Caco-2 (cell line): ENCODE measurements at regions not wholly inside any gene's neighbourhood (a gene's known extent, or its start where the extent isn't known, plus 50 kb on each side); places are given as distances from the start of the nearest gene placed in this dataset.

Experiments used
- BruUV-seq: library from RNA; stranded (reverse); fragments of 400-500 nt; replicated peaks from 2 replicates; lab custom pipeline; 2021; lab: Mats Ljungman, UMichigan
- CTCF ChIA-PET: fragments of 300-600 bp; sonication (Branson Sonifier 250); formaldehyde crosslinking; loops from one replicate; lab custom pipeline; 2022; ENCODE audit warnings: antibody characterized with exemption; lab: Charles Lee
- POLR2A ChIA-PET: fragments of 300-600 bp; sonication (Branson Sonifier 250); formaldehyde crosslinking; loops from one replicate; lab custom pipeline; 2022; ENCODE audit warnings: antibody characterized with exemption; lab: Charles Lee
- DNase-seq, 2 experiments: peaks; one replicate each; pipeline versions ENCODE4 v3.0.0 to v3.0.0-alpha.2; 2020 to 2022
- H3K27me3 ChIP-seq: replicated peaks from 2 replicates; pipeline ENCODE4 v1.6.0; 2011; ENCODE audit warnings: low read length; ENCODE audit not compliant: control insufficient read depth, insufficient read depth
- H3K36me3 ChIP-seq: 2 replicates; pipeline ENCODE4 v1.5.1; 2011; ENCODE audit warnings: low read length; ENCODE audit not compliant: control insufficient read depth, insufficient read depth
- H3K4me1 ChIP-seq: fragments of 250-450 bp; sonication (Bioruptor Pico); 2 replicates; pipeline ENCODE4 v1.5.1; 2020; ENCODE audit warnings: mild to moderate bottlenecking
- H3K4me3 ChIP-seq: 2 replicates; pipeline ENCODE4 v1.5.1; 2011; ENCODE audit warnings: low read depth, mild to moderate bottlenecking, control low read depth, low read length
- H3K9me3 ChIP-seq: fragments of 250-450 bp; sonication (Bioruptor Pico); 2 replicates; pipeline ENCODE4 v1.5.1; 2020; ENCODE audit warnings: mild to moderate bottlenecking, moderate library complexity
- H3K27ac Mint-ChIP-seq: one replicate; pipeline ENCODE4 v1.8.0; 2022; ENCODE audit warnings: mixed read lengths; ENCODE audit not compliant: unreplicated experiment
- H3K27me3 Mint-ChIP-seq: one replicate; pipeline ENCODE4 v1.8.0; 2022; ENCODE audit warnings: mixed read lengths; ENCODE audit not compliant: insufficient read depth, unreplicated experiment
- H3K36me3 Mint-ChIP-seq: one replicate; pipeline ENCODE4 v1.8.0; 2022; ENCODE audit warnings: mild to moderate bottlenecking, mixed read lengths; ENCODE audit not compliant: insufficient read depth, unreplicated experiment
- H3K4me1 Mint-ChIP-seq: one replicate; pipeline ENCODE4 v1.8.0; 2022; ENCODE audit warnings: low read depth, mixed read lengths; ENCODE audit not compliant: unreplicated experiment
- H3K4me3 Mint-ChIP-seq: one replicate; pipeline ENCODE4 v1.8.0; 2022; ENCODE audit warnings: mild to moderate bottlenecking, moderate library complexity, mixed read lengths; ENCODE audit not compliant: unreplicated experiment
- H3K9me3 Mint-ChIP-seq: one replicate; pipeline ENCODE4 v1.8.0; 2022; ENCODE audit warnings: mixed read lengths; ENCODE audit not compliant: unreplicated experiment
- CTCF ChIP-seq, 2 experiments: fragments of 200-600 bp in 1 of 2; IDR thresholded peaks; 1 replicate in 1 of 2; 2 replicates in 1 of 2; pipeline versions ENCODE4 v1.5.1 to v1.8.0; 2011 to 2022; ENCODE audit warnings: antibody characterized with exemption in 1 of 2, control low read depth in 1 of 2, inconsistent platforms in 1 of 2, low read depth in 1 of 2, low read length in 1 of 2, mild to moderate bottlenecking in 1 of 2, moderate library complexity in 1 of 2; ENCODE audit not compliant: insufficient read depth in 1 of 2, severe bottlenecking in 1 of 2, unreplicated experiment in 1 of 2
- intact Hi-C: fragments of 100-400 bp; cut with micrococcal nuclease; formaldehyde crosslinking; loops from one replicate; pipeline ENCODE4 v1.10.0; 2022; ENCODE audit not compliant: unreplicated experiment

GRCh38 chr18:76736309-76736708 is 86.0 kb upstream of the ZNF236 start:
- DNase-seq = no peak
- no peak overlapping the region for H3K4me3 ChIP-seq
- no peak for TF ChIP-seq CTCF (IDR thresholded peaks at IDR 0.05; ENCODE audit: insufficient read depth in 1 of 2, low read depth in 1 of 2, low read length in 1 of 2, severe bottlenecking in 1 of 2, unreplicated experiment in 1 of 2)
- CTCF ChIA-PET = no interaction called here
- Mint-ChIP-seq H3K27me3 (peaks cover 6% of the 10 kb centered on the region), H3K27ac (no peak overlapping the region), H3K36me3 (no peaks in the 10 kb centered on the region), H3K4me3 (no peak overlapping the region), H3K4me1 (no peaks in the 10 kb centered on the region), H3K9me3 (peaks cover 9% of the 10 kb centered on the region)
- intact Hi-C loops = no loop called here
- H3K4me1 ChIP-seq = no peaks in the 10 kb centered on the region
- H3K36me3 ChIP-seq = no peaks in the 10 kb centered on the region
- POLR2A ChIA-PET = no interaction called here
- H3K9me3 ChIP-seq = no peaks in the 10 kb centered on the region
- H3K27me3 ChIP-seq = no peaks in the 10 kb centered on the region
- no TSS peak for BruUV-seq

GRCh38 chr18:76730901-76731300 is 91.5 kb upstream of the ZNF236 start:
- H3K27me3 Mint-ChIP-seq = peaks cover 3% of the 10 kb centered on the region
- no peak overlapping the region for H3K4me3 ChIP-seq
- H3K36me3 Mint-ChIP-seq = no peaks in the 10 kb centered on the region
- H3K9me3 Mint-ChIP-seq = no peaks in the 10 kb centered on the region
- H3K36me3 ChIP-seq = no peaks in the 10 kb centered on the region
- BruUV-seq = no TSS peak
- no peaks in the 10 kb centered on the region for H3K4me1 Mint-ChIP-seq
- H3K9me3 ChIP-seq = no peaks in the 10 kb centered on the region
- no peak overlapping the region for H3K27ac Mint-ChIP-seq
- H3K4me1 ChIP-seq = no peaks in the 10 kb centered on the region
- ChIA-PET POLR2A (no interaction called here), CTCF (no interaction called here)
- DNase-seq = no peak
- no peak for TF ChIP-seq CTCF (IDR thresholded peaks at IDR 0.05; ENCODE audit: insufficient read depth in 1 of 2, low read depth in 1 of 2, low read length in 1 of 2, severe bottlenecking in 1 of 2, unreplicated experiment in 1 of 2)
- H3K27me3 ChIP-seq = no peaks in the 10 kb centered on the region
- intact Hi-C loops = no loop called here
- no peak overlapping the region for H3K4me3 Mint-ChIP-seq

GRCh38 chr18:76727589-76727988 is 94.8 kb upstream of the ZNF236 start:
- TF ChIP-seq CTCF (IDR thresholded peaks at IDR 0.05; ENCODE audit: insufficient read depth in 1 of 2, low read depth in 1 of 2, low read length in 1 of 2, severe bottlenecking in 1 of 2, unreplicated experiment in 1 of 2) = no peak
- no peak for DNase-seq
- no peaks in the 10 kb centered on the region for H3K9me3 Mint-ChIP-seq
- no peaks in the 10 kb centered on the region for H3K36me3 ChIP-seq
- H3K4me1 Mint-ChIP-seq = no peaks in the 10 kb centered on the region
- H3K9me3 ChIP-seq = no peaks in the 10 kb centered on the region
- ChIA-PET POLR2A (no interaction called here), CTCF (no interaction called here)
- no peak overlapping the region for H3K4me3 Mint-ChIP-seq
- intact Hi-C loops = no loop called here
- H3K27me3 ChIP-seq = no peaks in the 10 kb centered on the region
- no peaks in the 10 kb centered on the region for H3K27me3 Mint-ChIP-seq
- no peak overlapping the region for H3K4me3 ChIP-seq
- H3K4me1 ChIP-seq = no peaks in the 10 kb centered on the region
- H3K27ac Mint-ChIP-seq = no peak overlapping the region
- H3K36me3 Mint-ChIP-seq = no peaks in the 10 kb centered on the region
- BruUV-seq = no TSS peak
